ENCODE measurements at regions not wholly inside any gene's neighbourhood (a gene's known extent, or its start where the extent isn't known, plus 50 kb on each side); places are given as distances from the start of the nearest gene placed in this dataset.

GRCh38 chr9:104278929-104279496, 184.9 kb downstream of the SMC2 start:
- H3K36me3 ChIP-seq: no peaks in the 10 kb centered on the region
- H3K27ac ChIP-seq: no peak overlapping the region
- H3K9me3 ChIP-seq: no peaks in the 10 kb centered on the region
- H3K4me3 ChIP-seq: peak overlapping the region; percentile 9
- DNase-seq: no peak
- H3K27me3 ChIP-seq: no peaks in the 10 kb centered on the region
- intact Hi-C loops (cut with DNase I): no loop called here
- no peak for ATAC-seq
- H3K4me1 ChIP-seq: no peaks in the 10 kb centered on the region
- no peak for TF ChIP-seq CTCF (IDR thresholded peaks at IDR 0.05)

- TF ChIP-seq CTCF (IDR thresholded peaks at IDR 0.05): no peak
- no peak for ATAC-seq
- H3K9me3 ChIP-seq: no peaks in the 10 kb centered on the region
- H3K27ac ChIP-seq: no peak overlapping the region
- H3K36me3 ChIP-seq: no peaks in the 10 kb centered on the region
- H3K4me1 ChIP-seq: no peaks in the 10 kb centered on the region
- no peaks in the 10 kb centered on the region for H3K27me3 ChIP-seq
- intact Hi-C loops (cut with DNase I): no loop called here
- H3K4me3 ChIP-seq: peak overlapping the region; percentile 9
- no peak for DNase-seq
Observed at GRCh38 chr9:104279535-104280177, 185.5 kb downstream of the SMC2 start.

DNA sequence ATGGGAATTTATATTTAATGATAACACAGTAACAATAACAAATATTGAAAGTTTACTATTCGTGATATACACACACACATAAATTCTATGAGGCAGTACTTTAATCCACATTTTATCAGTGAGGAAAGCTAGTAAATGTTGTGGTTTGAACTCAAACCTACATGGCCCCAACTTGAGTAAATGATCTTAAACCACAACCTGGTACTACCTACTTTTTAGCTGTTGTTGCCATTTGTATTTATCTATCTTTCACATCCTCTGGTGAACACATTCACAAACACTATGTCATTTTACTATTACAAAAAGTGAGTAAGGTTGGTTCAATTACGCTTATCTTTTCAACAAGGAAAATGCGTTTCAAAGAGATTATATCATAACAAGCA, 186.1 kb downstream of the SMC2 start:
- no peak for ATAC-seq
- no peak for TF ChIP-seq CTCF (IDR thresholded peaks at IDR 0.05)
- no peak for DNase-seq
- intact Hi-C loops (cut with DNase I): no loop called here
- no peaks in the 10 kb centered on the region for H3K4me1 ChIP-seq
- H3K9me3 ChIP-seq: no peaks in the 10 kb centered on the region
- no peaks in the 10 kb centered on the region for H3K27me3 ChIP-seq
- no peak overlapping the region for H3K4me3 ChIP-seq
- no peak overlapping the region for H3K27ac ChIP-seq
- H3K36me3 ChIP-seq: no peaks in the 10 kb centered on the region

GRCh38 chr9:104280711-104281110, 186.6 kb downstream of the SMC2 start:
- Histone ChIP-seq H3K9me3 (no peaks in the 10 kb centered on the region), H3K4me1 (no peaks in the 10 kb centered on the region), H3K27ac (no peak overlapping the region), H3K27me3 (no peaks in the 10 kb centered on the region), H3K4me3 (no peak overlapping the region), H3K36me3 (no peaks in the 10 kb centered on the region)
- DNase-seq (no peak), ATAC-seq (no peak)
- TF ChIP-seq CTCF (IDR thresholded peaks at IDR 0.05): no peak
- intact Hi-C loops (cut with DNase I): no loop called here

- Histone ChIP-seq H3K27me3 (no peaks in the 10 kb centered on the region), H3K36me3 (no peaks in the 10 kb centered on the region), H3K4me1 (no peaks in the 10 kb centered on the region), H3K9me3 (no peaks in the 10 kb centered on the region), H3K4me3 (no peak overlapping the region), H3K27ac (no peak overlapping the region)
- DNase-seq (no peak), ATAC-seq (no peak)
- TF ChIP-seq CTCF (IDR thresholded peaks at IDR 0.05): no peak
- intact Hi-C loops (cut with DNase I): no loop called here
Observed at GRCh38 chr9:104286187-104286586, 192.1 kb downstream of the SMC2 start.

DNA sequence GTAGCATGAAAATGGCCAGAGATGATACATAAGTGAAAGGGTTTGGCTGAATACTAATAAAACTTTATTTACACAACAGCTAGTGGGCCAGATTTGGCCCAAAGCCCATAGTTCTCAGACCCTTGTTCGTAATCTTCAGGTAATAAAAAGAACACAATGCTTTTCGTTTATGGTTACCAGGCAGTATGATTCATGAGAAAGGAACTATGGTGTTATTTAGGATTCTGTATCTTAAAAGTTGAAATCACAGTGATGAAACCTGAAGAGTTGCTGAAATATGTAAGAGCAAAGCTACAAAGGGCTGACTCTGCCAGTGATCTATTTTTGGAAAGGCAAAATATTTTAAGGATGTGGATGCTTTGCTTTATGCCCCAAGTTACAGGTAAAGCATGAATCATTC, 192.7 kb downstream of the SMC2 start:
- no peaks in the 10 kb centered on the region for H3K36me3 ChIP-seq
- H3K9me3 ChIP-seq: no peaks in the 10 kb centered on the region
- no peak for ATAC-seq
- no peaks in the 10 kb centered on the region for H3K27me3 ChIP-seq
- no peak overlapping the region for H3K27ac ChIP-seq
- DNase-seq: no peak
- no peak overlapping the region for H3K4me3 ChIP-seq
- intact Hi-C loops (cut with DNase I): no loop called here
- no peak for TF ChIP-seq CTCF (IDR thresholded peaks at IDR 0.05)
- H3K4me1 ChIP-seq: no peaks in the 10 kb centered on the region
